ENCODE measurements at regions not wholly inside any gene's neighbourhood (a gene's known extent, or its start where the extent isn't known, plus 50 kb on each side); places are given as distances from the start of the nearest gene placed in this dataset.

GRCh38 chr15:39151545-39151944 lies 429.3 kb upstream of the THBS1 start:
- H3K27ac ChIP-seq (ENCODE audit: low read depth, low read length), result no peak overlapping the region
- 75 to 87% (median 75%) methylated on average over 2 of the region's 2 CpGs for WGBS, 3 donors

- no peak overlapping the region for H3K27ac ChIP-seq (ENCODE audit: low read depth, low read length)
- 88 to 91% (median 90%) methylated on average over 1 of the region's 1 CpG for WGBS, 3 donors
Observed at GRCh38 chr15:39153058-39153714, 427.7 kb upstream of the THBS1 start.

GRCh38 chr15:39153716-39154115 lies 427.2 kb upstream of the THBS1 start:
- WGBS, 3 donors, result 79 to 88% (median 80%) methylated on average over 2 of the region's 2 CpGs
- H3K27ac ChIP-seq (ENCODE audit: low read depth, low read length), result no peak overlapping the region

- no peak overlapping the region for H3K27ac ChIP-seq (ENCODE audit: low read depth, low read length)
Observed at GRCh38 chr15:39154227-39154638, 426.6 kb upstream of the THBS1 start.

- no peak overlapping the region for H3K27ac ChIP-seq (ENCODE audit: low read depth, low read length)
Observed at GRCh38 chr15:39154776-39155175, 426.1 kb upstream of the THBS1 start.

GRCh38 chr15:39156166-39156565 lies 424.7 kb upstream of the THBS1 start:
- H3K27ac ChIP-seq (ENCODE audit: low read depth, low read length), result no peak overlapping the region
- WGBS, 3 donors, result 65 to 82% (median 72%) methylated on average over 1 of the region's 1 CpG

More at GRCh38 chr15:39154776-39155175, 426.1 kb upstream of the THBS1 start:
- WGBS, 3 donors, result 76 to 89% (median 82%) methylated on average over 4 of the region's 4 CpGs

GRCh38 chr15:39156646-39157250 lies 424.1 kb upstream of the THBS1 start:
- WGBS, 3 donors, result 55 to 68% (median 61%) methylated on average over 2 of the region's 2 CpGs
- H3K27ac ChIP-seq (ENCODE audit: low read depth, low read length), result no peak overlapping the region

GRCh38 chr15:39157882-39158281 lies 423.0 kb upstream of the THBS1 start:
- H3K27ac ChIP-seq (ENCODE audit: low read depth, low read length), result no peak overlapping the region
- WGBS, 3 donors, result 42 to 79% (median 57%) methylated on average over 1 of the region's 1 CpG

- no peak overlapping the region for H3K27ac ChIP-seq (ENCODE audit: low read depth, low read length)
Observed at GRCh38 chr15:39159833-39160232, 421.0 kb upstream of the THBS1 start.

GRCh38 chr15:39161096-39161495 lies 419.8 kb upstream of the THBS1 start:
- 86 to 94% (median 93%) methylated on average over 1 of the region's 1 CpG for WGBS, 3 donors
- no peak overlapping the region for H3K27ac ChIP-seq (ENCODE audit: low read depth, low read length)

GRCh38 chr15:39165020-39165706 lies 415.7 kb upstream of the THBS1 start:
- 89 to 92% (median 91%) methylated on average over 2 of the region's 2 CpGs for WGBS, 3 donors
- no peak overlapping the region for H3K27ac ChIP-seq (ENCODE audit: low read depth, low read length)

- WGBS, 3 donors, result 54 to 71% (median 56%) methylated on average over 4 of the region's 4 CpGs
Observed at GRCh38 chr15:39167164-39168058, 413.5 kb upstream of the THBS1 start.

GRCh38 chr15:39171944-39172368 lies 408.9 kb upstream of the THBS1 start:
- no peak overlapping the region for H3K27ac ChIP-seq (ENCODE audit: low read depth, low read length)
- 79 to 94% (median 91%) methylated on average over 3 of the region's 3 CpGs for WGBS, 3 donors

More at GRCh38 chr15:39167164-39168058, 413.5 kb upstream of the THBS1 start:
- no peak overlapping the region for H3K27ac ChIP-seq (ENCODE audit: low read depth, low read length)

GRCh38 chr15:39172380-39173281 lies 408.2 kb upstream of the THBS1 start:
- H3K27ac ChIP-seq (ENCODE audit: low read depth, low read length), result no peak overlapping the region
- WGBS, 3 donors, result 66 to 70% (median 66%) methylated on average over 17 of the region's 17 CpGs

GRCh38 chr15:39173426-39173825 lies 407.5 kb upstream of the THBS1 start:
- 90 to 94% (median 90%) methylated on average over 4 of the region's 4 CpGs for WGBS, 3 donors
- no peak overlapping the region for H3K27ac ChIP-seq (ENCODE audit: low read depth, low read length)

- 89 to 97% (median 97%) methylated on average over 1 of the region's 1 CpG for WGBS, 3 donors
- no peak overlapping the region for H3K27ac ChIP-seq (ENCODE audit: low read depth, low read length)
Observed at GRCh38 chr15:39174332-39174731, 406.5 kb upstream of the THBS1 start.

- 86 to 93% (median 87%) methylated on average over 3 of the region's 3 CpGs for WGBS, 3 donors
- no peak overlapping the region for H3K27ac ChIP-seq (ENCODE audit: low read depth, low read length)
Observed at GRCh38 chr15:39176030-39176429, 404.8 kb upstream of the THBS1 start.

- 83 to 95% (median 85%) methylated on average over 4 of the region's 4 CpGs for WGBS, 3 donors
- H3K27ac ChIP-seq (ENCODE audit: low read depth, low read length), result no peak overlapping the region
Observed at GRCh38 chr15:39177561-39177960, 403.3 kb upstream of the THBS1 start.

Data from adipose tissue (tissue), 3 donors.